Gastroesophageal sphincter (tissue), 3 donors: ENCODE measurements at regions not wholly inside any gene's neighbourhood (a gene's known extent, or its start where the extent isn't known, plus 50 kb on each side); places are given as distances from the start of the nearest gene placed in this dataset.

Source experiments
- EP300 ChIP-seq: sonication (generic); formaldehyde crosslinking; IDR thresholded peaks from one replicate; pipeline ENCODE4 v1.6.1; 2017; ENCODE audit warnings: antibody characterized with exemption, mild to moderate bottlenecking
- POLR2A ChIP-seq, 2 donors: fragments of 450-650 bp; IDR thresholded peaks; one replicate each; pipeline ENCODE4 v1.6.1; 2017; ENCODE audit warnings: antibody characterized with exemption in 2 of 2, mild to moderate bottlenecking in 2 of 2, moderate library complexity in 1 of 2
- POLR2AphosphoS5 ChIP-seq: sonication (generic); formaldehyde crosslinking; IDR thresholded peaks from one replicate; pipeline ENCODE4 v1.6.1; 2017; ENCODE audit warnings: antibody characterized with exemption
- TF ChIP-seq, protein P1 (sequence below), 4 experiments: fragments of 200-600 bp in 2 of 4; fragments of 450-650 bp in 2 of 4; sonication (generic) in 1 of 4; IDR thresholded peaks; one replicate each; pipeline ENCODE4 v1.5.1; 2017 to 2019; ENCODE audit warnings: antibody characterized with exemption in 4 of 4, mild to moderate bottlenecking in 2 of 4, moderate library complexity in 2 of 4

DNA sequence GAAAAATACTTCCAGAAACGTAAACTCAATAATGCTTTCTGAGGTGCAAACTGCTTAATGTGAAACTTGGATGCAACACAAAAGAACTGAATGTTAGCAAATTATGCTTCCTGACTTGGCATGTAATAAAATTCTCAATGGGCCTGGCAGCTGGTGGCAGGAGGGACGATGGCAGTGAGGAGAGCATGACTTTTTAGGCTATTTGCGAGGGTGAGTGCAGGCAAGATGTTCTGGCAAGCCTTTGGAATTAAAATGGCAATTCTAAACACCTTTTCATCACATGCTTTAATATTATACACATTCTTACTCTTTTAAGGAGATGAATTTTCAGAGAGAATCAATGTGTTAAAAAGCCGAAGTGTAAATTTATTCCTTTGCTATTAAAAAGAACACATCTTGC, 224.8 kb upstream of the CDH4 start:
- TF ChIP-seq POLR2AphosphoS5: no peak
- TF ChIP-seq, protein P1, sequence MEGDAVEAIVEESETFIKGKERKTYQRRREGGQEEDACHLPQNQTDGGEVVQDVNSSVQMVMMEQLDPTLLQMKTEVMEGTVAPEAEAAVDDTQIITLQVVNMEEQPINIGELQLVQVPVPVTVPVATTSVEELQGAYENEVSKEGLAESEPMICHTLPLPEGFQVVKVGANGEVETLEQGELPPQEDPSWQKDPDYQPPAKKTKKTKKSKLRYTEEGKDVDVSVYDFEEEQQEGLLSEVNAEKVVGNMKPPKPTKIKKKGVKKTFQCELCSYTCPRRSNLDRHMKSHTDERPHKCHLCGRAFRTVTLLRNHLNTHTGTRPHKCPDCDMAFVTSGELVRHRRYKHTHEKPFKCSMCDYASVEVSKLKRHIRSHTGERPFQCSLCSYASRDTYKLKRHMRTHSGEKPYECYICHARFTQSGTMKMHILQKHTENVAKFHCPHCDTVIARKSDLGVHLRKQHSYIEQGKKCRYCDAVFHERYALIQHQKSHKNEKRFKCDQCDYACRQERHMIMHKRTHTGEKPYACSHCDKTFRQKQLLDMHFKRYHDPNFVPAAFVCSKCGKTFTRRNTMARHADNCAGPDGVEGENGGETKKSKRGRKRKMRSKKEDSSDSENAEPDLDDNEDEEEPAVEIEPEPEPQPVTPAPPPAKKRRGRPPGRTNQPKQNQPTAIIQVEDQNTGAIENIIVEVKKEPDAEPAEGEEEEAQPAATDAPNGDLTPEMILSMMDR (IDR thresholded peaks at IDR 0.05): no peak
- TF ChIP-seq POLR2A (IDR thresholded peaks at IDR 0.05): no peak
- no peak for TF ChIP-seq EP300
